H1 (cell line): ENCODE measurements at regions not wholly inside any gene's neighbourhood (a gene's known extent, or its start where the extent isn't known, plus 50 kb on each side); places are given as distances from the start of the nearest gene placed in this dataset.

Experiments used
- CTCF ChIA-PET: fragments of 300-600 bp; sonication (Branson Sonifier 250); formaldehyde crosslinking; loops from one replicate; lab custom pipeline; 2021; ENCODE audit not compliant: partially characterized antibody; lab: Charles Lee
- POLR2A ChIA-PET: fragments of 300-600 bp; sonication (Branson Sonifier 250); formaldehyde crosslinking; loops from one replicate; lab custom pipeline; 2021; ENCODE audit warnings: inconsistent platforms; ENCODE audit not compliant: partially characterized antibody; lab: Charles Lee
- DNase-seq, 2 experiments: peaks; one replicate each; pipeline versions ENCODE4 v3.0.0 to v3.0.0-alpha.2; 2010 to 2022; ENCODE audit warnings: low spot score in 2 of 2, low read depth in 1 of 2, mixed read lengths in 1 of 2
- FAIRE-seq: peaks from 2 replicates; lab custom pipeline; 2011; peaks lifted over from hg19 to GRCh38; lab: Jason Lieb, UNC
- H2AFZ ChIP-seq: 2 replicates; pipeline ENCODE4 v1.8.1; 2012; ENCODE audit warnings: low read length, inconsistent platforms
- H2AK5ac ChIP-seq: 2 replicates; pipeline ENCODE4 v1.6.1; 2013; ENCODE audit warnings: low read depth, low read length
- H2BK120ac ChIP-seq: replicated peaks from 2 replicates; pipeline ENCODE3; 2013; ENCODE audit warnings: low read depth, low read length, inconsistent platforms
- H2BK12ac ChIP-seq: 2 replicates; pipeline ENCODE4 v1.6.1; 2013; ENCODE audit warnings: low read depth, low read length
- H2BK15ac ChIP-seq: 2 replicates; pipeline ENCODE4 v1.6.1; 2013; ENCODE audit warnings: low read length
- H2BK20ac ChIP-seq: 2 replicates; pipeline ENCODE4 v1.6.1; 2013; ENCODE audit warnings: low read length
- H2BK5ac ChIP-seq: 2 replicates; pipeline ENCODE4 v1.6.1; 2013; ENCODE audit warnings: low read depth, low read length
- H3K14ac ChIP-seq: 2 replicates; pipeline ENCODE4 v1.6.1; 2013; ENCODE audit warnings: inconsistent platforms; ENCODE audit not compliant: insufficient read length
- H3K18ac ChIP-seq: 2 replicates; pipeline ENCODE4 v1.6.1; 2013; ENCODE audit warnings: low read length; ENCODE audit errors: extremely low read depth
- H3K23ac ChIP-seq: 2 replicates; pipeline ENCODE4 v1.6.1; 2013; ENCODE audit warnings: inconsistent platforms; ENCODE audit not compliant: insufficient read length
- H3K23me2 ChIP-seq: 2 replicates; pipeline ENCODE4 v1.6.1; 2013; ENCODE audit warnings: low read depth, low read length
- H3K27ac ChIP-seq: 2 replicates; pipeline ENCODE4 v1.6.1; 2011; ENCODE audit warnings: low read depth, low read length, inconsistent platforms
- H3K27me3 ChIP-seq, 4 experiments: replicated peaks in 1 of 4; 1 replicate in 1 of 4; 2 replicates in 3 of 4; pipeline versions ENCODE4 v1.6.1 to v1.8.1; 2011 to 2013; ENCODE audit warnings: low read length in 3 of 4, mild to moderate bottlenecking in 3 of 4, inconsistent platforms in 2 of 4, mixed read lengths in 2 of 4, moderate library complexity in 1 of 4; ENCODE audit not compliant: control insufficient read depth in 3 of 4, insufficient read depth in 3 of 4; ENCODE audit errors: extremely low read depth in 1 of 4
- H3K36me3 ChIP-seq, 4 experiments: 2 replicates each; pipeline versions ENCODE4 v1.6.1 to v1.8.1; 2011 to 2013; ENCODE audit warnings: mild to moderate bottlenecking in 4 of 4, low read length in 3 of 4, moderate library complexity in 2 of 4, control low read depth in 1 of 4, inconsistent platforms in 1 of 4; ENCODE audit not compliant: insufficient read depth in 4 of 4, control insufficient read depth in 2 of 4
- H3K4ac ChIP-seq: replicated peaks from 2 replicates; pipeline ENCODE3; 2013; ENCODE audit warnings: low read length, low read depth, mixed read lengths, inconsistent platforms; ENCODE audit not compliant: insufficient read length
- H3K4me1 ChIP-seq, 4 experiments: replicated peaks in 1 of 4; 1 replicate in 1 of 4; 2 replicates in 3 of 4; pipeline versions ENCODE4 v1.6.1 to v1.8.1; 2011 to 2013; ENCODE audit warnings: low read length in 3 of 4, inconsistent platforms in 2 of 4, mixed read lengths in 1 of 4; ENCODE audit not compliant: insufficient read depth in 4 of 4, control insufficient read depth in 3 of 4
- H3K4me2 ChIP-seq, 2 experiments: 2 replicates each; pipeline versions ENCODE4 v1.6.1 to v1.8.1; 2011 to 2013; ENCODE audit warnings: low read depth in 2 of 2, low read length in 2 of 2, control low read depth in 1 of 2, inconsistent platforms in 1 of 2, mild to moderate bottlenecking in 1 of 2; ENCODE audit not compliant: insufficient read depth in 1 of 2
- H3K4me3 ChIP-seq, 4 experiments: fragments of 200-600, 300-600 bp in 1 of 4; sonication (generic), shearing (Covaris generic), sonication (Bioruptor Twin) in 1 of 4; 2 replicates each; pipeline versions ENCODE4 v1.5.1 to v1.8.1; 2011 to 2016; ENCODE audit warnings: low read length in 4 of 4, low read depth in 3 of 4, control low read depth in 2 of 4, inconsistent platforms in 2 of 4, mild to moderate bottlenecking in 2 of 4, mixed read lengths in 1 of 4, moderate library complexity in 1 of 4; ENCODE audit not compliant: insufficient read depth in 2 of 4; ENCODE audit errors: extremely low read depth in 1 of 4
- H3K56ac ChIP-seq: replicated peaks from 2 replicates; pipeline ENCODE3; 2013; ENCODE audit warnings: low read depth, mild to moderate bottlenecking, mixed read lengths, low read length, inconsistent platforms; ENCODE audit not compliant: insufficient read length
- H3K79me1 ChIP-seq: 2 replicates; pipeline ENCODE4 v1.6.1; 2013; ENCODE audit warnings: low read depth, low read length, control low read depth
- H3K79me2 ChIP-seq, 2 experiments: 2 replicates each; pipeline versions ENCODE4 v1.6.1 to v1.8.1; 2012 to 2013; ENCODE audit warnings: low read length in 2 of 2, mild to moderate bottlenecking in 2 of 2, inconsistent platforms in 1 of 2; ENCODE audit not compliant: insufficient read depth in 2 of 2, control insufficient read depth in 1 of 2
- H3K9ac ChIP-seq, 4 experiments: replicated peaks in 1 of 4; 1 replicate in 1 of 4; 2 replicates in 3 of 4; pipeline versions ENCODE4 v1.6.1 to v1.8.1; 2011 to 2013; ENCODE audit warnings: low read depth in 3 of 4, low read length in 3 of 4, control low read depth in 2 of 4, mild to moderate bottlenecking in 2 of 4, moderate library complexity in 2 of 4, inconsistent platforms in 1 of 4; ENCODE audit errors: extremely low read depth in 1 of 4
- H3K9me3 ChIP-seq, 2 experiments: 2 replicates each; pipeline versions ENCODE4 v1.6.1 to v1.8.1; 2012 to 2013; ENCODE audit warnings: mild to moderate bottlenecking in 2 of 2, moderate library complexity in 2 of 2, control low read depth in 1 of 2, inconsistent platforms in 1 of 2, low read depth in 1 of 2, low read length in 1 of 2, mixed read lengths in 1 of 2; ENCODE audit not compliant: insufficient read depth in 2 of 2
- H4K20me1 ChIP-seq, 2 experiments: replicated peaks in 1 of 2; 2 replicates each; pipeline versions ENCODE3 to v1.8.1; 2011 to 2013; ENCODE audit warnings: inconsistent platforms in 2 of 2, low read length in 2 of 2, mild to moderate bottlenecking in 1 of 2; ENCODE audit not compliant: insufficient read depth in 2 of 2, control insufficient read depth in 1 of 2
- H4K5ac ChIP-seq: 2 replicates; pipeline ENCODE4 v1.6.1; 2013; ENCODE audit warnings: low read length, low read depth, mixed read lengths, inconsistent platforms; ENCODE audit not compliant: insufficient read length
- H4K8ac ChIP-seq: 2 replicates; pipeline ENCODE4 v1.8.0; 2013; ENCODE audit warnings: mild to moderate bottlenecking, moderate library complexity, low read length, inconsistent platforms; ENCODE audit not compliant: insufficient read depth; ENCODE audit errors: extremely low read depth
- H4K91ac ChIP-seq: replicated peaks from 2 replicates; pipeline ENCODE3; 2013; ENCODE audit warnings: low read length, mixed read lengths, inconsistent platforms; ENCODE audit not compliant: insufficient read length
- ASH2L ChIP-seq: fragments of 200-600, 300-600 bp; sonication (generic); IDR thresholded peaks from one replicate; pipeline ENCODE4 v1.7.1; 2017; ENCODE audit warnings: low read length
- ATF3 ChIP-seq: IDR thresholded peaks from 2 replicates; pipeline ENCODE4 v1.6.1; 2011; ENCODE audit warnings: low read depth, mild to moderate bottlenecking, low read length; ENCODE audit not compliant: insufficient read depth
- CHD1 ChIP-seq: IDR thresholded peaks from 2 replicates; pipeline ENCODE4 v1.6.1; 2012; ENCODE audit warnings: low read depth, low read length, improper control_type of control experiment
- EP300 ChIP-seq, 2 experiments: IDR thresholded peaks; 1 replicate in 1 of 2; 2 replicates in 1 of 2; pipeline ENCODE4 v1.6.1; 2011 to 2012; ENCODE audit warnings: low read depth in 2 of 2, low read length in 2 of 2, mild to moderate bottlenecking in 2 of 2, borderline replicate concordance in 1 of 2, inconsistent platforms in 1 of 2, moderate library complexity in 1 of 2
- GABPA ChIP-seq: IDR thresholded peaks from 2 replicates; pipeline ENCODE4 v1.6.1; 2011; ENCODE audit warnings: mild to moderate bottlenecking, low read length, moderate library complexity, borderline replicate concordance; ENCODE audit not compliant: insufficient read depth
- JUND ChIP-seq: IDR thresholded peaks from 2 replicates; pipeline ENCODE4 v1.6.1; 2011; ENCODE audit warnings: mild to moderate bottlenecking, improper control_type of control experiment, low read length
- KDM5A ChIP-seq: fragments of 200-600 bp; IDR thresholded peaks from 2 replicates; pipeline ENCODE4 v1.7.1; 2012; ENCODE audit warnings: mild to moderate bottlenecking, low read length, inconsistent platforms, mixed read lengths
- PHF8 ChIP-seq: fragments of 200-600 bp; sonication (generic); conservative IDR thresholded peaks from 2 replicates; pipeline ENCODE4 v1.7.1; 2012; ENCODE audit warnings: low read depth, mild to moderate bottlenecking, inconsistent platforms, low read length, moderate library complexity
- RAD21 ChIP-seq, 2 experiments: IDR thresholded peaks in 1 of 2; conservative IDR thresholded peaks in 1 of 2; 2 replicates each; pipeline ENCODE4 v1.6.1; 2011; ENCODE audit warnings: low read depth in 2 of 2, low read length in 2 of 2, improper control_type of control experiment in 1 of 2, inconsistent platforms in 1 of 2, mild to moderate bottlenecking in 1 of 2, moderate library complexity in 1 of 2
- RXRA ChIP-seq: IDR thresholded peaks from 2 replicates; pipeline ENCODE4 v1.6.1; 2011; ENCODE audit warnings: low read depth, mild to moderate bottlenecking, low read length, moderate library complexity; ENCODE audit not compliant: insufficient read depth
- SIRT6 ChIP-seq: IDR thresholded peaks from one replicate; pipeline ENCODE4 v1.7.1; 2012; ENCODE audit warnings: low read length, inconsistent platforms
- SP4 ChIP-seq: IDR thresholded peaks from 2 replicates; pipeline ENCODE4 v1.6.1; 2012; ENCODE audit warnings: low read length, inconsistent platforms
- SRF ChIP-seq: IDR thresholded peaks from 2 replicates; pipeline ENCODE4 v1.6.1; 2011; ENCODE audit warnings: mild to moderate bottlenecking, low read depth, low read length, moderate library complexity
- TEAD4 ChIP-seq: IDR thresholded peaks from 2 replicates; pipeline ENCODE4 v1.6.1; 2012; ENCODE audit warnings: low read depth, low read length, inconsistent platforms, mixed read lengths
- WGBS, 2 experiments: shearing (Covaris generic) in 1 of 2; methylation state at CpG; one replicate each; pipeline versions ENCODE4 v1.1.6 to v1.1.7; 2013 to 2015; ENCODE audit warnings: low lambda C conversion rate in 2 of 2, mixed read lengths in 2 of 2, inconsistent platforms in 1 of 2, low coverage in 1 of 2, missing lambda C conversion rate in 1 of 2; ENCODE audit not compliant: insufficient replicate concordance in 2 of 2, insufficient coverage in 1 of 2, insufficient read length in 1 of 2; ENCODE audit errors: extremely low coverage in 1 of 2, missing lambda C conversion rate in 1 of 2; 5-methylcytosine and 5-hydroxymethylcytosine counted together

DNA sequence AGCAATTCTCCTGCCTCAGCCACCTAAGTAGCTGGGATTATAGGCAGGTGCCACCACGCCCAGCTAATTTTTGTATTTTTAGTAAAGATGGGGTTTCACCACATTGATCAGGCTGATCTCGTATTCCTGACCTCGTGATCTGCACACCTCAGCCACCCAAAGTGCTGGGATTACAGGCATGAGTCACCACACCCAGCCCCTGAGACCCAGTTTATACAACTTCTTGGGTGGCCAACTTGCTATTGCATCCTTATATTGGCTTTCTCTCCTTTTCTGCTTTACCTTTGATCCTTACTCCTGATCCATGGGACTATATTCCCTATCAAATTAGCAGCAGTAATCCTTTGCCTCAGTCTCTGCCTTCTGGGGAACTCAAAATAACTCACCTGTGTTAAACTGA, 659.1 kb downstream of the PRELID2 start:
- no peaks in the 10 kb centered on the region for H3K23me2 ChIP-seq
- no peak overlapping the region for H2BK120ac ChIP-seq
- H2AK5ac ChIP-seq = no peak overlapping the region
- no peak overlapping the region for H2BK5ac ChIP-seq
- H3K9me3 ChIP-seq = no peaks in the 10 kb centered on the region
- no peak overlapping the region for H3K18ac ChIP-seq
- no peak overlapping the region for H2BK20ac ChIP-seq
- H3K4me1 ChIP-seq = peaks cover 0 to 21% (median 2%) of the 10 kb centered on the region in 4 experiments; a peak in 3 of 7 replicates
- 93% methylated on average over 3 of the region's 3 CpGs; no CpG with 5 or more reads in 1 of the 2 experiments for WGBS, 2 experiments
- H3K79me2 ChIP-seq = no peaks in the 10 kb centered on the region
- H4K20me1 ChIP-seq = no peaks in the 10 kb centered on the region
- H3K27me3 ChIP-seq = no peaks in the 10 kb centered on the region
- H3K56ac ChIP-seq = no peak overlapping the region
- no peak overlapping the region for H3K27ac ChIP-seq
- H3K14ac ChIP-seq = no peak overlapping the region
- ChIA-PET POLR2A (interaction anchor here (0.6 kb wide), 1 partner anchor 10 kb away, joined by 3 read pairs; no protein-coding TSS in a partner anchor), CTCF (interaction anchor here (1.0 kb wide), 1 partner anchor 15 kb away, joined by 3 read pairs; no protein-coding TSS in a partner anchor)
- FAIRE-seq = no peak
- no peak overlapping the region for H3K4me2 ChIP-seq
- H3K9ac ChIP-seq = no peak overlapping the region
- H4K8ac ChIP-seq = no peak overlapping the region
- H4K91ac ChIP-seq = no peak overlapping the region
- no peak overlapping the region for H2BK12ac ChIP-seq
- H3K36me3 ChIP-seq = no peaks in the 10 kb centered on the region
- no peak overlapping the region for H3K4ac ChIP-seq
- H3K79me1 ChIP-seq = no peaks in the 10 kb centered on the region
- DNase-seq = no peak
- no peak overlapping the region for H4K5ac ChIP-seq
- no peak overlapping the region for H2AFZ ChIP-seq
- H3K23ac ChIP-seq = no peak overlapping the region
- H3K4me3 ChIP-seq = no peak overlapping the region
- no peak overlapping the region for H2BK15ac ChIP-seq
- no peak for TF ChIP-seq CHD1
- TF ChIP-seq KDM5A = no peak
- TF ChIP-seq SRF = no peak
- TF ChIP-seq TEAD4 = no peak
- no peak for TF ChIP-seq PHF8
- no peak for TF ChIP-seq SIRT6
- no peak for TF ChIP-seq JUND
- no peak for TF ChIP-seq RXRA
- no peak for TF ChIP-seq ATF3
- no peak for TF ChIP-seq ASH2L
- no peak for TF ChIP-seq EP300 (IDR thresholded peaks at IDR 0.05; ENCODE audit: borderline replicate concordance in 1 of 2, low read depth in 2 of 2, low read length in 2 of 2)
- no peak for TF ChIP-seq RAD21 (IDR thresholded peaks at IDR 0.05 in 1 of 2, conservative IDR thresholded peaks at IDR 0.05 in 1 of 2; ENCODE audit: low read depth in 2 of 2, low read length in 2 of 2)
- TF ChIP-seq SP4 = no peak
- TF ChIP-seq GABPA = no peak
